Brain pericyte (primary cell): ENCODE measurements at regions not wholly inside any gene's neighbourhood (a gene's known extent, or its start where the extent isn't known, plus 50 kb on each side); places are given as distances from the start of the nearest gene placed in this dataset.
A peak's percentile ranks its signal among the peaks of the same experiment; 100 is the strongest.
"Not testable (repeated sequence)": the region's sequence is repeated elsewhere in the genome, so short reads cannot be mapped to it uniquely, and the experiment has no call there.

Experiments used
- DNase-seq: peaks from one replicate; pipeline ENCODE4 v3.0.0-alpha.2; 2012; ENCODE audit warnings: low read depth, low spot score

- no peak for DNase-seq
Observed at GRCh38 chr21:28078126-28078525, 914.6 kb downstream of the LTN1 start.

GRCh38 chr21:28074676-28075075 lies 918.0 kb downstream of the LTN1 start:
- DNase-seq, result no peak

- no peak for DNase-seq
Observed at GRCh38 chr21:28072601-28073000, 920.1 kb downstream of the LTN1 start.

DNA sequence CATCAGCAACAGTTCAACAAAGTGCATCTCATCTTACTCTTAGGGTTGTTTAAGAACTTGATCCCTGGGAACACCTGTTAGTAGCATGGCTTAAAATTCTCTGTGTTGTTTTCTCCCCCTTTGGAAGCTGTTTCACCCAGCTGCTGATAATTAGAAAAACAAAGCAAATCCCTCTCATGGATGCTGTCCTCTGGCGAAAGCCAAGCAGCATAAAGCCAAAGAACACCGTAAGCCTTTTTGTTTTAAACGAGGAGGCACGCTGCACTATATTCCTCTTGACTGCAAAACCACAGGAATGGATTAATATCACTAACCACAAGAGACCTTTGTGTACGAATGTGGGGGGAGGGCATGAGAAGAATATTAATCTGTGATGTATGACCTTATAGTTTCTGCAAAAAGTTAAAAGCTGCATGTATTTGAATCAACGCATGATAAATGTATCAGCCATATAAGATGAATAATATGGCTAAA lies 923.2 kb downstream of the LTN1 start:
- DNase-seq, result peak; percentile 4

DNA sequence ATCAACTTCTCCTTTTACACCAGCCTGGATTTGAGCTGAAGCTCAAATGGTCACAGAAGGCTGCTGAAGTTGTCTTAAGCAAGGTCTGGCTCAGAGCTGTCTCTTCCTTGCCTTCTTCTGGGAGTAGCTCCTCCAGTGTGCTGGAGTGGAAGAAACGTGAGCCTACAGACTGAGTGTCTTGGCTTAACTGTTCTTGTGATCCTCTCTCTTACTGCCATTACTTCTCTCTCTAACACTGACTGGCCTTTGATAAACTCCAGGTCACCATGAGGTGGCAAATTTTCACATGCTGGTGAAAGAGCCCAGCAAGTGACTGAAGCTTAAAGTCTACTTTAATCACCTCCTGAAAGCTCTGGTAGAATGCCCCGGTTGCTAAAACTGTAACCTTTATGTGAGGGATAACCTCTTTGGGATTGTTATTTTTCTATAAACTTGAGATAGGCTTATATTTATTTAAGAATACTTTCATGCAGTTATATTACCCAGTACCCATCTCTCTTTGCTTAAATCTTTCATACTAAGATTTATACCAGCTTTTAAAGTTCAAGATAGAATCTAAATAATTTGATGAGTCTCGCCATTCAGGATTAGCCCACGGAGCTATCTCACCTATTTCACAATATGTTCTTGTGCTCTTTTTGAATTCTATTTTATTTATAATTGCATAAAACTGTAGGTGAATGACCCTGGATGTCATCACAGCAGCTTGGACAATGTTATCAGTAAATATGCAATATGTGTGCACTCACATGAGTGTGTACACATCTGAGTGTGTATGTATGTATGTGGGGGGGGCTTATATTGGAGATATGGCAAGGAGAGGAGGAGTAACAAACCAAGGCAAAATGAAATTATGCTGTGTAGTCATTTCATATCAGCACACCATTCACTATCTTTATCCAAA lies 924.0 kb downstream of the LTN1 start:
- DNase-seq, result no peak

DNA sequence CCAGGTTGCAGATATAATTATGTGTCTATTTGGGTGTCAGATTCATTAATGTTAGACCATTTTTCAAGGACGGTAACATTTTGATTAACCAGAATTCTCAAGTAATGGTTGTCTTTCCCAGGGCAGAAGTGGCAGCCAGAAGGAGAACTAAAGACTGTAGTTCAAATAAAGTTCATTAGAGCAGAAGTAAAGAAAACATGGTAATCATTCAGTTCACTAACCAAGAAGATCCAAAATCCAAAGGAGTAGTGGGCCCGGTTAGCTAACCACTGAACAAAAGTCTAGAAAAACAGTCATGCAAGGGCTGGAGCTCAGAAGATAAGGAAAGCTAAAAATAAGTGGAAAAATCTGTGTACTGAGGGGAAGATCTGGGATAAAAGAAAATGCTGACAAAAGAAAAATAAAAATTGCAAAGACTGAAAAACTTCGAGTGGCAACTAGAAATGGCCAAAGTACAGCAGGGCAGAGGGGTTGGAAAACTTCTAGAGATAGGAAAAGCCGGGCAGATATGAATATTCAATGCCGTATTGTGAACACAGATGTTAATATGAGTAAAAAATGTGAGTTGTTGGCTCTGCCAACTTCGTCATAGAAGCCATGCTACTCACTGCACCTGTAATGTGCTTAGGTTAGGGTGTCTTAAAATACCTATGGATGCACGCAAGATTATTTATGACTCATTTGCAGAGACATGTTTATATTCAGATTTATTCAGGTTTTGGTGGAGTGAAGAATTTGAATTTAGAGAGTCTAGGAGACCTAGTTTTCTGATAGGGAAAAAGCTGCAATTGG lies 925.9 kb downstream of the LTN1 start:
- DNase-seq, result no peak

DNA sequence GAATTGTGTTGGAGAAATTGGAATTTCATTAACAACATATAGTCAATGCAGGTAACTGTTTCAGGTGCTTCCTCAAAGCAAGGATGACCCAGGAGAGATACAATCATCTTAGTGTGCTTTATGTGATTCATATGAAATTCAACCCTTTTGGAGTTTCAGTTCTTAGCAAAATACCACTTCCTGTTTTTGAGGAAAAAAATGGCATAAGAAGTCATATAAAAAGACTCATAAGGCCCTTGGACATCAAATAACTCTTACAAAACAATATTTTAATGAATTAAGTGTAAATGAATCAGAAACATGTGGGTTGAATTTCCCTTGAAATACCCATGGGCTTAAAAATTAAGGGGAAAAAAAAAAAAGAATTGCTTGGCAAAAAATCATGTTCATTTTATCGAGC lies 926.6 kb downstream of the LTN1 start:
- DNase-seq, result no peak

DNA sequence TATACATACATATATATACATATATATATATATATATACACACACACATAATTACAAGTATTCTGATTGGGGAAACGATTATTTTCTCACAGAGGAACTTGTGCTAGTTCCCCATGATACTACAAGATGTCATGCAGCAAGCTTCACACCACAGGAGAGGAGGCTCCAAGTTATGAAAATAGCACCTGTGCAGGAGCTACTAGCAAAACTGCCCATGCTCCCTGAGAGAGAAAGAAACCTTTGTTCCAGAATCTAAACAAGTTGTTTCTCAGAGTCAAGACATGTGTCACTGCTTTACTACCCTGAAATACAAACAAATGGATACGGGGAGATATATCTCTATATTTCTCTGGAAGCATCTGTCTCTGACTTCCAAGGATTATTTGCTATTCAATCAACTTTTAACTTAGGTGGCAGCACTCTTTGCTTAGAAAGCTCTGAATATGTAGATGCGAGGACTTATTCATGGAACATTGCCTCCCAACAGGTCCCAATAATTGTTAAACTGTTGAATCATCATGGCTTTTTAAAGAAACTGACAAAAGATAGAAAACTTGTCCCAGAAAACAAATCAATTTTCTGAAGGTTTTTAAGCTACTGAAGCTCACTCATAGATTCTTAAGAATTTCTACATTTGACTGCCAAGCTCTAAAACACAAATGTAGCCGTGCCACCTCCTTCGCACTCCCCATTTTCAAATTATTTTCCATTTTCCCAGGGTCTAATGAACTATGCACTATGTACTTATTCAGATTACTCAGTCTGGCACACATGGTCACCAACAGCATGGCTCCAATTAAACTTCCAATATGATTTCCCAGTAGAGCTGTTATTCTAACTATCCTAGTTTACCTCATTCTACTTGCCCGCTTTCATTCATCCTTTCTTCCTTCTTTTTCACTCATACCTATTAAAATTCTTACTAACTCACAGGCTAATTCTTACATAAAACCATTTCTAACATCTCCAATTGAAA lies 929.1 kb downstream of the LTN1 start:
- no peak for DNase-seq

DNA sequence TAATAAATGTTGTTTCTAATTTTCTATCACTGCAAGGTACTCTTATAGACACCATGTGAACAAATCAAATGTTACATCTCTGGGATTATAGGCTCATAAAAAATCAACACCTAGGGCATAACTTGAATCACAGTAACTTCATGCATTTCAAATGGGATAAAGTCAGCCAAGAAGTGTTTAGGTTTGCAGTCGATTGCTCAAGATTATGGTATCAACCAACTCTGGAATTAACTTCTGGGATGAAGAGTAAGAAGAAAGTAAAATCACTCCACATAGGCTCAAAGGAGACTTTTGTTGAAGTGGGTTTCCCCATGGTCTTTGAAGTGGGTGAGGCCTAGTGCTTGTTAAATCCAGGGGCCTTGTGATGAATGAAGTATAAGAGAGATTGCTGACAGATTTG lies 939.7 kb downstream of the LTN1 start:
- DNase-seq, result not testable (repeated sequence)

DNA sequence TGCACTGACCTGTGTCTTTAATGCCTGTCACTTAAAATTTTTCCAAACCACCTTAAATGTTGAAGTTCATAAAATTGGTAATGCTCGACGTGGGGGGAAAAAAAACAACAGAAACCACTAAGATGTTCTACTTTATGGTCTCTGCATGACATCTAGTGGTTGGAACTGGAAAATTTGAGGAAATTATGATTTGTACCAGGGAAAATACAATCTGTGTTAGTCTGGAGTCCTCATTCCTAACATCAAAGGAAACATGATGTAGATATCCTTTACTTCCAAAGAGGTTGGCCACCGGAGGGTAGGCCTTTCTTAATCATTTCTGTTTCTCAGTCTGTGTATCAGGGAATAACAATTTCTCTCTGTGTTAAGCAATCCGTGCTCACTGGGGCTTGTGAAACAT lies 941.0 kb downstream of the LTN1 start:
- DNase-seq, result not testable (repeated sequence)

DNA sequence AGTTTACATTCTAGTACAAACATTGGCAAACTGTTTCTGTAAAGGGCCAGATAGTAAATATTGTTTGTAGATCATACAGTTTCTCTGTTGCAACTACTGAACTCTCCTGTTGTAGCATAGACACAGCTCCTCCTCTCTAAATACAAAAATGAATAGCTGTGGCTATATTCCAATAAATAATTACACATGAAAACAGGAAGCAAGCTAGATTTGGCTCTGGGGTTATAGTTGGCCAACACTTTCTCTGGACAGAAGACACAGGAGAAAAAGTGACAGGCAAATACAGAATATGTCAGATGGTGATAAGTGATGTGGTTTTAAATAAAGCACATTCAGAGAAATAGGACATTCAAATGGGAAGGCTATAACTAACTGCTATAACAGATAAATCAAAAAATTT lies 957.0 kb downstream of the LTN1 start:
- not testable (repeated sequence) for DNase-seq

DNA sequence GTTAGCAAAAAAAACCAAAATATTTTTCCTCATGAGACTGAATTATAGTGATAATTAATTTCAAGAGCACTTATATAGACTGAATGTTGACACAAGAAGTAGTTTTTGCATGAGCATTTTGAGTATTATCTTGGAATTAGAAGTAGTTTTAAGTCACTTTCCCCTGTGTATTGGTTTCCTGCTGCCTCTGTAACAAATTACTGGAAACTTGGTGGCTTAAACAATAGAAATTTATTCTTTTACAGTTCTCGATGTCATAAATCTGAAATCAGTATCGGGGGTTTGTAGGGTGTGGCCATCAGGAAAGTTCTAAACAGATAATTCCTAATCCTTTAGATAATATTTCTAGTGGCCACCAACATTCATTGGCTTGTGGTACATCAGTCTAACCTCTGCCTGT lies 957.8 kb downstream of the LTN1 start:
- DNase-seq, result not testable (repeated sequence)

- DNase-seq, result not testable (repeated sequence)
Observed at GRCh38 chr21:28034334-28034733, 958.3 kb downstream of the LTN1 start.

DNA sequence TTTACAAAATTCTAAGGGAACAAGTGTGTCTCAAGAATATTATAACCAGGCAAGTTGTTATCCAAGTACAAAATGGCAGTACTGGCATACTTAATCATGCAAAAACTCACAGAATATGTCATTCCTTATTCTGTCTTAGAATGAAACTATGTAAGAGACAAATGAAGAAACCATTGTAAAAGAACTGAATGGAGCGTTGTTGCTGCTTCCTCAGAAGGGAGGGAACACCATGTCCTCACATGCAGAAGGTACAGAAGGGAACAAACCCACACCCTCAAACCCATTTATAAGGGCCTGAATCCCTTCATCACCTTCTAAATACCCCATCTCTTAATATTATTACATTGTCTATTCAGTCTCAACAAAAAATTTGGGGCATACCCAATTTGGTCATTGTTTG lies 960.0 kb downstream of the LTN1 start:
- not testable (repeated sequence) for DNase-seq

DNA sequence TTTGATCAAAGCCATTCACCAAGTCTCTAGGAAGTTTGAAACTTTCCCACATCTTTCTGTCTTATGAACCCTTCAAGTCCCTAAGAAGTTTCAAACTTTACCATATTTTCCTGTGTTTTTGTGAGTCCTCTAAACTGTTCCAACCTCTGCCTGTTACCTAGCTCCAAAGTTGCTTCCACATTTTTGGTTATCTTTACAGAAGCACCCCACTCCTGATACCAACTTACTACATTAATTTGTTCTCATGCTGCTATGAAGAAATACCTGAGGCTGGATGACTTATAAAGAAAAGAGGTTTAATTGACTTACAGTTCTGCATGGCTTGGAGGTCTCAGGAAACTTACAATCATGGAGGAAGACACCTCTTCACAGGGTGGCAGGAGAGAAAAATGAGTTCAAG lies 961.6 kb downstream of the LTN1 start:
- DNase-seq, result not testable (repeated sequence)

GRCh38 chr21:28025111-28025510 lies 967.6 kb downstream of the LTN1 start:
- no peak for DNase-seq

- peak; percentile 20 for DNase-seq
Observed at GRCh38 chr21:28018741-28019669, 973.7 kb downstream of the LTN1 start.

DNA sequence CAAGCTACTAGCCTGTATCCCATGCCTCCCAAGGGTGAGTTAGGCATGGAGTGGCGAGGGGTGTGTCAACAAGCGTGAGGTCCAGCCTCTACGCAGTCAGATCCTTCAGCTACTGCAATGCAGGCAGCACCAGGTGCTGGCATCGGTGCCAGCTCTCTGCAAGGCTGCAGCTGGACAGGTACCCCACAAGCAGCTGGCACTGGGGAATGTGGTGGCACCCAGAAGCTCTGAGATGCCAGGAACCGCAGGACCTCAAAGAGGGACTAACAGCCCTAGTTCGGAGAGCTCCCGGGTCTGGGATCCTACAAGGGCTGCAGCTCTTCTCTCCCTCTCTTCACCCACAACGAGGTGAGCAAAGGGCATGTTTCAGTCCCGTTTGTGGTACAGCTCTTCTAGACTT lies 974.5 kb downstream of the LTN1 start:
- no peak for DNase-seq

GRCh38 chr21:28016571-28016970 lies 976.1 kb downstream of the LTN1 start:
- DNase-seq, result no peak

DNA sequence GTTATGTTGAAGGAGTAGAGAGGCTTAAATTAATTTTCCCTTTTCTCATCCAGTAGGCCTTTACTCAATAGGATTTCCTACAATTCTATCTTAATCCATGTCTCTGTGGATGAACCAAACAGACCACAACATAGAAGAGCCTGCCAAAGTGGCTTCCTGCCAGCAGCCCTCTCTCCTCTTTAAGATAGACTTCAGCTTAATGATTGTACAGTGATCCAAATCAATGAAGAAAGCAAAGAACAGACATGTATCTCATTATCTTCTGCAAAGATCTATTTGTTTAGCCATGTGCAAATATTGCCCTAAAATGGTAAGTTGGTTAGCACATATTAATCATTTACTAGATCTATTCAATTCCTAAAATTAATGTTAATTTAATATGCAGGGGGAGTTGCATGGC lies 979.6 kb downstream of the LTN1 start:
- not testable (repeated sequence) for DNase-seq
